ENCODE measurements at regions not wholly inside any gene's neighbourhood (a gene's known extent, or its start where the extent isn't known, plus 50 kb on each side); places are given as distances from the start of the nearest gene placed in this dataset.

DNA sequence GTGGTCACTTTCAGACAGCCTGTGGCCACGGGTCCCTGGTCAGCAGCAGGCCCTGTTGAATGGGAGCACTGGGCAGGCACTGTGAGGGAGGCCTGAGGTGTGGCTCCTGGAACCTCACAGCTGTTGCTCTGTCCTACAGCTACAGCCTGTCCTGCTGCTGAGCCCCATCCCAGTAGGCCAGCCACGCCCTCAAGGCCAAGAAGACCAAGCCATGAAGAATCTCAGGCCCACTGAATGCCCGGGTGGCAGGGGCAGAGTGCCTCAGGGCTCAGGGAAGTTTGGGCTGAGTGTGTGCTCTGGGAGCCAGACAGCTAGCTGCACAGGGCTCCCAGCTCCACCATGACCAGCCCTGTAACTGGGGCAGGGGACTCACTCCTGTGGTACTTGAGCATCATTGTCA lies 363.5 kb upstream of the NUPR2 start:
- no peak overlapping the region for H2BK15ac ChIP-seq (ENCODE audit: low read depth, poor library complexity, severe bottlenecking)
- no peaks in the 10 kb centered on the region for H3K36me3 ChIP-seq (ENCODE audit: control insufficient read depth in 1 of 2, insufficient read depth in 2 of 2, low read depth in 1 of 2, low read length in 2 of 2)
- H3K4me1 ChIP-seq (ENCODE audit: control insufficient read depth, insufficient read depth, low read depth, low read length), result no peaks in the 10 kb centered on the region
- no peak overlapping the region for H2AFZ ChIP-seq (ENCODE audit: low read depth, low read length)
- H2BK120ac ChIP-seq (ENCODE audit: low read depth, low read length), result no peak overlapping the region
- no peak overlapping the region for H3K4ac ChIP-seq (ENCODE audit: low read depth in 1 of 2, low read length in 2 of 2)
- peaks cover 69% of the 10 kb centered on the region for H3K9me3 ChIP-seq (ENCODE audit: control insufficient read depth, low read length)
- H4K8ac ChIP-seq (ENCODE audit: low read length), result no peak overlapping the region
- no peaks in the 10 kb centered on the region for H3K79me1 ChIP-seq (replicated peaks; ENCODE audit: low read length, poor library complexity, severe bottlenecking)
- no peak overlapping the region for H3K23ac ChIP-seq (ENCODE audit: low read length in 2 of 2)
- H2AK5ac ChIP-seq (ENCODE audit: low read length, severe bottlenecking), result no peak overlapping the region
- no peaks in the 10 kb centered on the region for H3K27me3 ChIP-seq (ENCODE audit: control insufficient read depth in 1 of 2, insufficient read depth in 1 of 2, low read length in 2 of 2)
- no peak for DNase-seq
- 39% methylated on average over 3 of the region's 3 CpGs for WGBS
- H2BK12ac ChIP-seq (ENCODE audit: low read length in 2 of 2), result no peak overlapping the region
- H3K4me3 ChIP-seq (ENCODE audit: insufficient read depth in 1 of 2, low read depth in 1 of 2, low read length in 2 of 2), result no peak overlapping the region
- H3K9ac ChIP-seq (ENCODE audit: low read length), result no peak overlapping the region
- H3K27ac ChIP-seq (ENCODE audit: low read length, poor library complexity, severe bottlenecking), result no peak overlapping the region
- H3K18ac ChIP-seq (ENCODE audit: low read depth in 1 of 2, low read length in 2 of 2), result no peak overlapping the region
- H4K91ac ChIP-seq (ENCODE audit: low read length), result no peak overlapping the region
- H3K4me2 ChIP-seq (ENCODE audit: low read length, poor library complexity, severe bottlenecking), result no peak overlapping the region
- no peak overlapping the region for H2BK5ac ChIP-seq (ENCODE audit: low read depth, low read length, poor library complexity, severe bottlenecking)
- no peak overlapping the region for H3K14ac ChIP-seq (ENCODE audit: low read length in 2 of 2)

DNA sequence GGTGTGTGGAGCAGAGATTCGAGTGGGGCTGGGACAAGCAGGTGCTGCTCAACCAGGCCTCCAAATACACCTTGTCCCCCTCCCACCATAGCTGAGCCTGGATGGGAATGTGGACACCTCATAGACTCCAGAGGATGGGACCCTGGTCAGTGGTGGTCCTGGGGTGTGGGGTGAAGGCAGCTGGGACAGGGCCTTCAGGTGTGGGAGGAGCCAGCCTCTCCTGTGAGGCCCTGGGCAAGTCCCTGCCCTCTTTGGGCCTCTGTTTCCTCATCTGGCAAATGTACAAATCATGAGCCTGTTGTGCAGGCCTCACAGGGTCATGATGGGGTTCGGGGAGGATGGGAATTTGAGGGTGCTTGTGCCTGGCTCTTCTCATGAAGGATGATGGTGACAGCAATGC lies 362.9 kb upstream of the NUPR2 start:
- H3K23ac ChIP-seq (ENCODE audit: low read length in 2 of 2), result no peak overlapping the region
- 42% methylated on average over 1 of the region's 2 CpGs for WGBS
- no peak overlapping the region for H2AK5ac ChIP-seq (ENCODE audit: low read length, severe bottlenecking)
- no peak overlapping the region for H4K91ac ChIP-seq (ENCODE audit: low read length)
- no peak overlapping the region for H3K18ac ChIP-seq (ENCODE audit: low read depth in 1 of 2, low read length in 2 of 2)
- H3K9me3 ChIP-seq (ENCODE audit: control insufficient read depth, low read length), result peaks cover 65% of the 10 kb centered on the region
- no peaks in the 10 kb centered on the region for H3K79me1 ChIP-seq (replicated peaks; ENCODE audit: low read length, poor library complexity, severe bottlenecking)
- no peaks in the 10 kb centered on the region for H3K36me3 ChIP-seq (ENCODE audit: control insufficient read depth in 1 of 2, insufficient read depth in 2 of 2, low read depth in 1 of 2, low read length in 2 of 2)
- no peaks in the 10 kb centered on the region for H3K27me3 ChIP-seq (ENCODE audit: control insufficient read depth in 1 of 2, insufficient read depth in 1 of 2, low read length in 2 of 2)
- no peak overlapping the region for H2BK12ac ChIP-seq (ENCODE audit: low read length in 2 of 2)
- H4K8ac ChIP-seq (ENCODE audit: low read length), result no peak overlapping the region
- no peak overlapping the region for H3K9ac ChIP-seq (ENCODE audit: low read length)
- no peak overlapping the region for H2BK15ac ChIP-seq (ENCODE audit: low read depth, poor library complexity, severe bottlenecking)
- no peak overlapping the region for H2BK120ac ChIP-seq (ENCODE audit: low read depth, low read length)
- H2AFZ ChIP-seq (ENCODE audit: low read depth, low read length), result no peak overlapping the region
- H3K4me1 ChIP-seq (ENCODE audit: control insufficient read depth, insufficient read depth, low read depth, low read length), result no peaks in the 10 kb centered on the region
- no peak overlapping the region for H3K4me3 ChIP-seq (ENCODE audit: insufficient read depth in 1 of 2, low read depth in 1 of 2, low read length in 2 of 2)
- no peak overlapping the region for H3K4me2 ChIP-seq (ENCODE audit: low read length, poor library complexity, severe bottlenecking)
- H3K27ac ChIP-seq (ENCODE audit: low read length, poor library complexity, severe bottlenecking), result no peak overlapping the region
- H3K4ac ChIP-seq (ENCODE audit: low read depth in 1 of 2, low read length in 2 of 2), result no peak overlapping the region
- no peak overlapping the region for H3K14ac ChIP-seq (ENCODE audit: low read length in 2 of 2)
- H2BK5ac ChIP-seq (ENCODE audit: low read depth, low read length, poor library complexity, severe bottlenecking), result no peak overlapping the region
- no peak for DNase-seq

DNA sequence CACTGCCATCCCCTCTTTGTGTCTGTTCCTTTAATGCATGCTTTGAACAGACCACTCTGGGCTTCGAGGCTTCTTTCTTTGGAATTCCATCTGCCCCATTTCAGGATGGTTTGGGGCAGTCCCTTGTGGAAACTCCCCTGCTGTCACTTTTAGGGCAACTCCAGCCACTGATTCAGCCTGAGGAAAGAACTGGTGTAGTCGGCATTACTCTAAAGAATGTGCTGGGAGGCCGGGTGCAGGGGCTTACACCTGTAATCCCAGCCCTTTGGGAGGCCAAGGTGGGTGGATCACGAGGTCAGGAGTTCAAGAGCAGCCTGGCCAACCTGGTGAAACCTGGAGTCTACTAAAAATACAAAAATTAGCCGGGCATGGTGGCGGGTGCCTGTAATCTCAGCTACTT lies 358.1 kb upstream of the NUPR2 start:
- H3K79me1 ChIP-seq (replicated peaks; ENCODE audit: low read length, poor library complexity, severe bottlenecking), result no peaks in the 10 kb centered on the region
- H3K36me3 ChIP-seq (ENCODE audit: control insufficient read depth in 1 of 2, insufficient read depth in 2 of 2, low read depth in 1 of 2, low read length in 2 of 2), result no peaks in the 10 kb centered on the region
- H3K4ac ChIP-seq (ENCODE audit: low read depth in 1 of 2, low read length in 2 of 2), result no peak overlapping the region
- no peak overlapping the region for H3K18ac ChIP-seq (ENCODE audit: low read depth in 1 of 2, low read length in 2 of 2)
- 50% methylated on average over 6 of the region's 6 CpGs for WGBS
- H3K27ac ChIP-seq (ENCODE audit: low read length, poor library complexity, severe bottlenecking), result no peak overlapping the region
- no peak overlapping the region for H2BK5ac ChIP-seq (ENCODE audit: low read depth, low read length, poor library complexity, severe bottlenecking)
- H3K4me3 ChIP-seq (ENCODE audit: insufficient read depth in 1 of 2, low read depth in 1 of 2, low read length in 2 of 2), result no peak overlapping the region
- no peak overlapping the region for H2BK15ac ChIP-seq (ENCODE audit: low read depth, poor library complexity, severe bottlenecking)
- H2BK12ac ChIP-seq (ENCODE audit: low read length in 2 of 2), result no peak overlapping the region
- H2AK5ac ChIP-seq (ENCODE audit: low read length, severe bottlenecking), result no peak overlapping the region
- no peaks in the 10 kb centered on the region for H3K4me1 ChIP-seq (ENCODE audit: control insufficient read depth, insufficient read depth, low read depth, low read length)
- no peak overlapping the region for H3K14ac ChIP-seq (ENCODE audit: low read length in 2 of 2)
- DNase-seq, result no peak
- H3K4me2 ChIP-seq (ENCODE audit: low read length, poor library complexity, severe bottlenecking), result no peak overlapping the region
- H4K8ac ChIP-seq (ENCODE audit: low read length), result no peak overlapping the region
- H4K91ac ChIP-seq (ENCODE audit: low read length), result no peak overlapping the region
- H3K27me3 ChIP-seq (ENCODE audit: control insufficient read depth in 1 of 2, insufficient read depth in 1 of 2, low read length in 2 of 2), result no peaks in the 10 kb centered on the region
- no peak overlapping the region for H3K9ac ChIP-seq (ENCODE audit: low read length)
- H3K23ac ChIP-seq (ENCODE audit: low read length in 2 of 2), result no peak overlapping the region
- no peak overlapping the region for H2BK120ac ChIP-seq (ENCODE audit: low read depth, low read length)
- H2AFZ ChIP-seq (ENCODE audit: low read depth, low read length), result no peak overlapping the region
- H3K9me3 ChIP-seq (ENCODE audit: control insufficient read depth, low read length), result peaks cover 80% of the 10 kb centered on the region

DNA sequence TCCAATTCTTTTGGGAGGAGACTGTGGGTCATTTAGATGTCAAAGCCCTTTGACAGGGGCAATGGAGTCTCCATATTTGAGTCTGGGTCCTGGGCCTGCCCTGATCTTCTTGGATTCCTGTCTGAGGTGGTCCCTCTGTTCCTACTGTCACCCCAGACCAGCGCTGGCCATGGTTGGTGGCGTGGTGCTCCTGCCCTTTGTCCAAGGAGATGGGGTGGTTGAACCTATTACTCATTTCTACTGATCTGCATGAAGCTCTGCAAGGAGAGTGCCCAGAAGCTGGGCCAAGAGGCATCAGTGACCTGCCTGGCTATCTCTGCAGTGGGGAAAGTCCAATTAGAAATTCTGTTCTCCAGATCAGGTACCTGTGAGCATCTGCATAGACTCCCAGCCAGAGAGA lies 355.6 kb upstream of the NUPR2 start:
- no peak for DNase-seq
- Histone ChIP-seq H3K4me2 (ENCODE audit: low read length, poor library complexity, severe bottlenecking) (no peak overlapping the region), H3K18ac (ENCODE audit: low read depth in 1 of 2, low read length in 2 of 2) (no peak overlapping the region)

More for the DNA sequence above, 355.6 kb upstream of the NUPR2 start:
- Histone ChIP-seq H4K91ac (ENCODE audit: low read length) (no peak overlapping the region), H3K9ac (ENCODE audit: low read length) (no peak overlapping the region), H4K8ac (ENCODE audit: low read length) (no peak overlapping the region), H3K23ac (ENCODE audit: low read length in 2 of 2) (no peak overlapping the region), H3K27me3 (ENCODE audit: control insufficient read depth in 1 of 2, insufficient read depth in 1 of 2, low read length in 2 of 2) (no peaks in the 10 kb centered on the region), H2BK5ac (ENCODE audit: low read depth, low read length, poor library complexity, severe bottlenecking) (no peak overlapping the region), H3K9me3 (ENCODE audit: control insufficient read depth, low read length) (peaks cover 93% of the 10 kb centered on the region), H3K36me3 (ENCODE audit: control insufficient read depth in 1 of 2, insufficient read depth in 2 of 2, low read depth in 1 of 2, low read length in 2 of 2) (no peaks in the 10 kb centered on the region), H3K14ac (ENCODE audit: low read length in 2 of 2) (no peak overlapping the region), H2AK5ac (ENCODE audit: low read length, severe bottlenecking) (no peak overlapping the region), H2BK12ac (ENCODE audit: low read length in 2 of 2) (no peak overlapping the region), H3K4me3 (ENCODE audit: insufficient read depth in 1 of 2, low read depth in 1 of 2, low read length in 2 of 2) (no peak overlapping the region), H3K79me1 (replicated peaks; ENCODE audit: low read length, poor library complexity, severe bottlenecking) (no peaks in the 10 kb centered on the region), H3K4ac (ENCODE audit: low read depth in 1 of 2, low read length in 2 of 2) (no peak overlapping the region), H2BK15ac (ENCODE audit: low read depth, poor library complexity, severe bottlenecking) (no peak overlapping the region), H2AFZ (ENCODE audit: low read depth, low read length) (no peak overlapping the region), H3K4me1 (ENCODE audit: control insufficient read depth, insufficient read depth, low read depth, low read length) (no peaks in the 10 kb centered on the region), H3K27ac (ENCODE audit: low read length, poor library complexity, severe bottlenecking) (no peak overlapping the region), H2BK120ac (ENCODE audit: low read depth, low read length) (no peak overlapping the region)
- 60% methylated on average over 2 of the region's 2 CpGs for WGBS
